GM03348 (cell line): ENCODE measurements at regions not wholly inside any gene's neighbourhood (a gene's known extent, or its start where the extent isn't known, plus 50 kb on each side); places are given as distances from the start of the nearest gene placed in this dataset.
"Not testable (repeated sequence)": the region's sequence is repeated elsewhere in the genome, so short reads cannot be mapped to it uniquely, and the experiment has no call there.

Experiments used
- DNase-seq: peaks from one replicate; pipeline ENCODE4 v3.0.0; 2012; ENCODE audit warnings: low spot score

DNA sequence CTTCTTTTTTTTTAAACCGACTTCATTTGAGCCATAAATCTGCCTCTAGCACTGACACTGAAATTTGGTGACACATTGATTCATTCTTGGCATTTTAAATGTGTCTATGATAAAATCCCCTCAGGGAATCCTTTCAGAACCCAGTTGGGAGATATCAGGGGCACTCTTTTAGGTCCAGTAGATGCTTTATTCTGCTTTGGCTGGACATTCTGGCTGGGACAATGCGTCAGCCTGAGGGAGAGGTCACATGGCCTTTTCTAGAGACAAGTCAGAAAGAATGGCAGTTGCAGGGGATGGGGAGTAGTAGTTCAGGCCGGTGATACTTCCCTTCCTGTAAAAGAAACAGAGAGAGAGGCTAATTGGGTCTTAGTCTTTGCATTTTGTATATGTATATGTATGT, 63.1 kb downstream of the TRIM43 start:
- DNase-seq: not testable (repeated sequence)

GRCh38 chr2:95656553-95656952, 64.8 kb downstream of the TRIM43 start:
- DNase-seq: not testable (repeated sequence)

DNA sequence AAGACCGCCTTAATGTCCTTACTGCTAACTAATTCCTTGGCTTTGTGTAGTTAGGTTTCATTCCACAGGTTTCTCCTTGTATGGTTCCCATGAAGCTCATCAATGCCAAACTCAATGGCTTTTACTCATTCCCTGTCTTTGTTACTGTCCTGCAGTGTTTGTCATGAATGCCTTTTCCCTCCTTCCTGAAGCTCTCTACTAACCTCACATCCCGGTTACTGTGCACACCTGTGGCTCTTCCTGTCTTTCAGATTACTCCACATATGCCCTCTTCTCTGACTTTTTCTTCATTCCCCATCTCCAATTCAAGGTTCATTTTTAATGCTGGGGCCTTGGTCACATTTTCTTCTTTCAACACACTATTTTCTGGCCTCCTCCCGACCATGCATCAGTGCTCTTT, 66.1 kb downstream of the TRIM43 start:
- not testable (repeated sequence) for DNase-seq

DNA sequence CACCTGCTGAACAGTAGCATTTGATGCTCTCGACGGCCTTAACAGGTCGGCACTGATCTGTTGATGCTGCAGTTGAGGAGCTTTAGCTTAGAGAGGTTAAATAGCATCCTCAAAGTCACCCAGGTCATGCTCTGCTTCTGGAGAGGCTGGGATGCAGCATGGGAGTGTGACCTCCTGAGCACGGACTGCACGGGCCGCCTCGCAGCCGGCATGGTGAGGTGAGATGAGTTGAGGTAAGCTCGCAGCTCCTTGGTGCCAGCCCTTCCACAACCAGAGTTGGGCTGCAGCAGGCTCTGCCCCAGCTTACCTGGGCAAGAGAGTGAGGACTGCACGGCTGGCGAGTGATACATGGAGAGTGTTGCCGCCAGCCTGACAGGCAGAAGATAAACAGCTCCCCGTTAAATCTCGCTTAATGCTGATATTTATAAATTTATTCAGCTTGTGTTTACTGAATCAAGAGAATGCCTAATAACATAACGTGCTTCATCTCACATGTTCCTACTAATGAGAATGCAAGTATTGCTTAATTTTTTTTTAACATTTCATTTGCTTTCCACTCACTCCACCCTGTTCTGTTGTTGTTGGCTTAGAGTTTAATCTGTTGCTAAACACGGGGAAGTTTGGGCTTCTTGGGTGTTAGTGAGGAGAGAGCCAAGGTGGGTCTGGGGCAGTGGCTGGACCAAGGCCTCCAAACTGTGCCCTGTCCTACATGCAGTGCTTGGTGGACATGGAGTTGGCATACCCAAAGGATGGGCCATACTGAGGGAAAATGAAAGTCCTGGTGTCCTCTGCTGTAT, 69.2 kb downstream of the TRIM43 start:
- DNase-seq: not testable (repeated sequence)

GRCh38 chr2:95663471-95664441, 72.0 kb downstream of the TRIM43 start:
- DNase-seq: not testable (repeated sequence)

- peak; percentile 16 for DNase-seq
These were observed 74.8 kb downstream of the TRIM43 start for GRCh38 chr2:95666636-95667035.

- no peak for DNase-seq
These were observed 75.7 kb downstream of the TRIM43 start for GRCh38 chr2:95667480-95667879.

- DNase-seq: not testable (repeated sequence)
These were observed 77.1 kb downstream of the TRIM43 start for GRCh38 chr2:95668934-95669333.

DNA sequence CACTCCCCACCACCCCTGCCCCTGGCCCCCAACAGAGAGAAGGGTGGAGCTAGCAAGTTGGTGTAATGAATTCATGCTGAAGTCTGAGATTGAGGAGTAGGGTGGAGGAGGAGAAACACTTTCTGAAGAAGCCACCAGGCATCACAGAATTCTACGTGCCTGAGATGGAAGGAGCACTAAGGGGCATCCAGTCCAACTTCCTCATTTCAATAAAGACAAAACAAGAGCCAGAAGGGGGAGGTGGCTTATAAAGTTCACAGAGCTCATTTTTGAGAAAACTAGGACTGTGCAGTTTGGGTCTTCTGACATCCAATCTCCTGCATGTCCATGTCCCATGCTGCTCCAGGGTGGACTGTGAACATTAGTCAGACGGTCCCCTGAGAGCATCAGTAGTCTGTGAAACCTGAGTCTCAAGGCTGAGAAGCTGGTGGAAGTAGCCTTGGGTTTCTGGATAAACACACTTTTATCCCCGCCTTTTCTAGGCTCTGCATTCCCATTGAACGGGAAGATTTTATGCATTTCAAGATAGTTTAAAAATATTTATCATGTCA, 77.7 kb downstream of the TRIM43 start:
- DNase-seq: no peak

GRCh38 chr2:95670167-95670566, 78.4 kb downstream of the TRIM43 start:
- peak; percentile 51 for DNase-seq

DNA sequence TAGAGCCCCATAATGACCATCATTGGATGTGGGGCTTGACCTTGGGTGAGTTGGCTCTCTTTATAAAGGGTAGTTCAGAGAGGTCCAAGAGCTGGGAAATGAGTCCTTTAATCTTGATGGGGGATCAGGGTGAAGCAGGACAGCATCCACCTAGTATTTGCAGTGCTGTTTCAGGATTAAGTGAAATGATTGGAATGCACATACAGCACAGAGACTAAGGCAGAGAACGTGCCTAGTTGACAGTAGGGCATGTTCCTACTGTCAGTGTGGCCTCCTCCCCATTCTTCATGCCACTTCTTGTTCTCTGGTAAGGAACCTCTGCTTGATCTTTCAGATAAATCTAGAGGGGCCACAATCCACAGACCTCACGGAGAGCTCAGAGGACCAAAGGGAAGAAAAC, 78.9 kb downstream of the TRIM43 start:
- no peak for DNase-seq

DNA sequence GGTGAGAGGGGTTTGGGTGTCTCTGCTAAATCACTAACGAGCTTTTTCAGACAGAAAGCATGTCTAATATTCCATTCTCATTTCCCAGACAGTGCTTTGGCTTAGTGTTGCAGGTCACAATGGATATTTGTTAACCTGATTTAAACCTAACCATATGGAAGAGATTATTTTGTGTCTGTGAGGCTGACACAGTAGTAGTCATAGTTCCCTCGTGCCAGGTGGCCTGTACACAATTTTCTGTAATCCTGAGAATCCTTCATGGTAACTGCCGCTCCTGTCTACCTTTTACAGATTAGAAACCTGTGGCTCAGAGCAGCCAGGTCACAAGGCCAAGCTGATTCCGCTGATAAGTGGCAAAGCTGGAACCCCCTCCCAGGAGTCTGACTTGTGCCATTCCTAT, 79.4 kb downstream of the TRIM43 start:
- DNase-seq: not testable (repeated sequence)

- not testable (repeated sequence) for DNase-seq
These were observed 80.2 kb downstream of the TRIM43 start for GRCh38 chr2:95671992-95672391.

DNA sequence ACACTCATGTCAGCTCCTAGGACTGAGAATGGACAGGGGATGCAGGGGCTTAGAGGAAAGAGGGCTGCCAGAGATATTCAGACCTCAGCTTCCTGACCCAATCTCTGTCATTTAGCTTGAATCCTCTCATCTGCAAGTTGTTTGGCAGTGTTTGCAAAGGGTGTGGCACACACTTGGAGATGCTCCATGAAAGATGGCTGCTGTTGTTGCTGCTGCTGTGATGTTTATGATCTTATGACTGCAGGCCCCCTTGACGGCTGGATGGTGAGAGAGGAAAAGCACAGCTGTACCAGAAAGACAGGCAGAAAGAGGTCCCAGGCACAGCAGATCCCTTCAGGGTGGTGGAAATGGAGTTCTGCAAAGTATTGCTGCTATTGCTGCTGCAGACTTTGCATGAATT, 80.7 kb downstream of the TRIM43 start:
- DNase-seq: not testable (repeated sequence)

GRCh38 chr2:95674186-95674585, 82.4 kb downstream of the TRIM43 start:
- no peak for DNase-seq

DNA sequence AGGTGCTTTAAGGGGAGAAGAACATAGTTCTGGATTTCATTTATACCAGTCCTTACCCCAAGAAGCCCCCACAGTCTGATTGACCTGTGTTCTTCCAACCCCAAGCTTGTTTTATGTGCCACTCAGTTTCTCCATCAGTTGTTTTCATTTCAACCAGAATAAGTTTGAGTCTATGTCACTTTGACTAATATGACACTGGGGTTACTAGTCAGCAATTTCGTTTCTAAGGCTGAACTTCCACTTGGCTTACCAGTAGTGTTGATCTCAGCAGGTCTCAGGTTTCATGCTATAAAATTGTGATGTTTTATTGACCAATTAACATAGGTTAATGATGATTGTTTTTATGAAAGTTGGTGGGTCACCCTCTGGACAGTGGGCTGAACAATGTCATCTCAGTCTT, 84.8 kb downstream of the TRIM43 start:
- not testable (repeated sequence) for DNase-seq

DNA sequence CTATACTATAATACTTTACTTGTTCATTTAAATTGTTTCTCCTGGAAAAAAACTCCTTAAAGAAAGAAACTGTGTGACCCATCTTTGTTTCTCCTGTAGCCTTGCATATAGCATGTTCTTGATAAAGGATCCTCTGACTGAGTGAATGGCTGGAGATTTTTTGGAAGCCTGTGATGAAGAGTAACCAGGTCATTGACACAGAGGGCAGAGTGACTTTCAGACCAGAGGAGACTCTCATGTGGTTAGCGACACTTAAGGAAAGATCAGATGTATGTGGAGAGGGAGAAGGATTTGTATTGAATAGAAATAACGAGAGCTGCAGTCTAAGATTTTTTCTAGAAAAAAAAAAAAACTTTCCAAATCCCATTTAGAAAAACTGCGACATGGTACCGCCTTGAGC, 85.5 kb downstream of the TRIM43 start:
- DNase-seq: no peak

GRCh38 chr2:95677833-95678232, 86.0 kb downstream of the TRIM43 start:
- not testable (repeated sequence) for DNase-seq

- not testable (repeated sequence) for DNase-seq
These were observed 89.4 kb downstream of the TRIM43 start for GRCh38 chr2:95681158-95681557.

DNA sequence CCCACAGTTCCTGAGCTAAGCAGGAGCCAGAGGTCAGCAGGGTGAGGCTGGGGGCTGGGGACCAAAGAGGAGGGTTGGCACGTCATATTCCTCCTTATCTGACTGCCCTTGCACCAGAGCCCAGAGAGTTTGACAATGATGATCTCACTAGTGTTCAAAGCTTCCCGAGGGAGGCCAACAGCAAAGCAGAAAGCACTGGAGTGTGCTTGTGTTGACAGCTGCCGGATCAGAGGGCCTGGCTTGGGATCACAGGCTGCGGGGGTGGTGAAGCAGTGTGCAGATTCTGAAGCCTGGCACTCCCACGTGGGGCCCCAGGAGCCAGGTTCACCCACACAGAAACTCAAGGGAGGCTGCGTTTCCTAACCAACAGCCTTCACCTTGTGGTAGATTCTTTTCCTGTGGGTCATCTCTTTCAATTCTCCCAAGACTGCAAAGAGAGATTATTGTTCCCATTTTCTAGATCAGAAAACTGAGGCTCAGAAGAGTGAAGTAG, 89.8 kb downstream of the TRIM43 start:
- DNase-seq: peak; percentile 25

- DNase-seq: not testable (repeated sequence)
These were observed 91.2 kb downstream of the TRIM43 start for GRCh38 chr2:95682889-95683517.

DNA sequence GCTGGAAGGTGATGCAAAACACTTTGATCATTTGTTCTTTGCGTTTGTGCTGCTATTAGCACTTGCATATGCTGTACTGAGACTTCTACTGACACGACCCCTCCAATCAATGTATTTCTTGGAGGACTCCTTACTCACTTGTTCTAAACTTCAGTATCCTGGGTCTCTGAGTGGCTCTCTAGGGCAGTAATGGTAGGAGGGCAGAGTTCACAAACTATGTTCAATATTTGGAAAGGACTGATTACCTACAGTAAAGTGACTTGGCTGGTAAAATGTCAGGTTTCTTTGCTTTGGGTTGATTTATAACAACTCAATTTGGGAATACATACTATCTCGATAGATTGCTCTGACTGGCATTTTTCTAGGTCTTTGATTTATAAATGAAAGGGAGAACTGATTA, 93.7 kb downstream of the TRIM43 start:
- no peak for DNase-seq
